MM.1S (cell line): ENCODE measurements at regions not wholly inside any gene's neighbourhood (a gene's known extent, or its start where the extent isn't known, plus 50 kb on each side); places are given as distances from the start of the nearest gene placed in this dataset.

ENCODE experiments used
- EZH2 ChIP-seq: fragments of 300-600 bp; sonication (generic); optimal IDR thresholded peaks from 2 replicates; pipeline ENCODE3; 2017; ENCODE audit warnings: low read depth, mild to moderate bottlenecking, antibody characterized with exemption, low read length, mixed read lengths
- EZH2phosphoT487 ChIP-seq: fragments of 300-600 bp; sonication (generic); IDR thresholded peaks from 2 replicates; pipeline ENCODE4 v1.6.1; 2018; ENCODE audit warnings: antibody characterized with exemption, low read length
- TF ChIP-seq, protein P1 (sequence below): fragments of 300-600 bp; sonication (generic); IDR thresholded peaks from 2 replicates; pipeline ENCODE4 v1.5.1; 2016; ENCODE audit warnings: antibody characterized with exemption, low read length, mixed read lengths

DNA sequence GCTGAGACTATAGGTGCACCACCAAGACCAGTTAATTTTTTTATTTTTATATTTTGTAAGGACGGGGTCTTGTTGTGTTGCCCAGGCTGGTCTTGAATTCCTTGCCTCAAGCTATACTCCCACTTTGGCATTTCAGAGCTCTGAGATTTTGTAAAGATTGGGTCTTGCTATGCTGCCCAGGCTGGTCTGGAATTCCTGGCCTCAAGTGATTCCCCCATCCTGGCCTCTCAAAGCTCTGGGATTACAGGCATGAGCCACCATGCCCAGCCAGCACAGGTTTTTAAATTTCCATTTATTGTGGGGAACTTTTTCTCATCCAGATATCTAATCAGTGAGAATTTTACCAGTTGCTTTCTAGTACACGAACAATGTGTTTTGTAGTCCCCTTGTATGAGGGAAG lies 156.1 kb upstream of the VLDLR start:
- no peak for TF ChIP-seq EZH2
- TF ChIP-seq, protein P1, sequence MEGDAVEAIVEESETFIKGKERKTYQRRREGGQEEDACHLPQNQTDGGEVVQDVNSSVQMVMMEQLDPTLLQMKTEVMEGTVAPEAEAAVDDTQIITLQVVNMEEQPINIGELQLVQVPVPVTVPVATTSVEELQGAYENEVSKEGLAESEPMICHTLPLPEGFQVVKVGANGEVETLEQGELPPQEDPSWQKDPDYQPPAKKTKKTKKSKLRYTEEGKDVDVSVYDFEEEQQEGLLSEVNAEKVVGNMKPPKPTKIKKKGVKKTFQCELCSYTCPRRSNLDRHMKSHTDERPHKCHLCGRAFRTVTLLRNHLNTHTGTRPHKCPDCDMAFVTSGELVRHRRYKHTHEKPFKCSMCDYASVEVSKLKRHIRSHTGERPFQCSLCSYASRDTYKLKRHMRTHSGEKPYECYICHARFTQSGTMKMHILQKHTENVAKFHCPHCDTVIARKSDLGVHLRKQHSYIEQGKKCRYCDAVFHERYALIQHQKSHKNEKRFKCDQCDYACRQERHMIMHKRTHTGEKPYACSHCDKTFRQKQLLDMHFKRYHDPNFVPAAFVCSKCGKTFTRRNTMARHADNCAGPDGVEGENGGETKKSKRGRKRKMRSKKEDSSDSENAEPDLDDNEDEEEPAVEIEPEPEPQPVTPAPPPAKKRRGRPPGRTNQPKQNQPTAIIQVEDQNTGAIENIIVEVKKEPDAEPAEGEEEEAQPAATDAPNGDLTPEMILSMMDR = no peak
- no peak for TF ChIP-seq EZH2phosphoT487
